ENCODE measurements at regions not wholly inside any gene's neighbourhood (a gene's known extent, or its start where the extent isn't known, plus 50 kb on each side); places are given as distances from the start of the nearest gene placed in this dataset.

DNA sequence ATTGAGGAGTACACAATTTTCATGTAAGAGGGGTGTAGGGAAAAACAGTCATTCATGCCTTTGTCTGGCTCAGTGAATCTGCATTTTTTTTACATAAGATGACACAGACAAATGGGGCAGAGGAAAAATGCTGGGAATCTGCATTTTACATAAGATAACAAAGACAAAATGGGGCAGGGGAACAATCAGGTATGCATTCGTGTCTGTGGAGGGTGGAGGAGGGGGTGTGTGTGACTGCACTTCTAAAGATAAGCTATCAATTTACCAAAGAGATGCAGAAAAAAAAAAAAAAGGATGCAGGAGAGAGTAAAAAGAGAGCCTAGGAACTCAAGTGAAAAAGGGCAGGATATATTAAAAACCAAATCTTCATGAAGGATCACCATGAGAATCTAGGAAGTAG, 637.4 kb downstream of the ZNF674 start:
- DNase-seq = no peak
- no peak overlapping the region for H3K9ac ChIP-seq (ENCODE audit: extremely low read depth, insufficient read length, low read length)
- no peak overlapping the region for H2BK120ac ChIP-seq (ENCODE audit: low read depth, low read length, poor library complexity, severe bottlenecking)
- no peak overlapping the region for H3K4ac ChIP-seq (ENCODE audit: low read depth, low read length)
- H3K79me2 ChIP-seq (ENCODE audit: insufficient read depth, low read length) = no peaks in the 10 kb centered on the region; the same call in 1 of the 2 replicates
- H3K4me2 ChIP-seq (ENCODE audit: insufficient read depth, insufficient read length, low read length) = peak overlapping the region; percentile 8
- Mint-ChIP-seq H3K27ac (peak overlapping the region; percentile 58 to 92 (median 61); a peak in 5 of 7 replicates), H3K36me3 (ENCODE audit: insufficient read depth in 1 of 3, low read depth in 3 of 3) (peaks cover 0 to 2% (median under 1%) of the 10 kb centered on the region in 3 experiments; a peak in 2 of 7 replicates), H3K4me3 (peak overlapping the region; percentile 25 to 47), H3K27me3 (ENCODE audit: low read depth) (no peaks in the 10 kb centered on the region; the same call in 1 of the 2 replicates), H3K9me3 (peaks cover 59 to 62% of the 10 kb centered on the region in 2 experiments), H3K4me1 (peaks cover 39 to 46% of the 10 kb centered on the region in 2 experiments)
- no peak overlapping the region for H2BK12ac ChIP-seq (ENCODE audit: insufficient read length, low read depth, low read length)
- TF ChIP-seq CTCF (conservative IDR thresholded peaks at IDR 0.05) = no peak
- no CpG with 5 or more reads among the region's 1 CpG for WGBS (ENCODE audit: extremely low coverage, insufficient read length, low lambda C conversion rate)
- H3T11ph ChIP-seq (ENCODE audit: low read length) = no peak overlapping the region
- H4K8ac ChIP-seq (replicated peaks; ENCODE audit: insufficient read length, low read depth, low read length) = no peak overlapping the region
- no peak overlapping the region for H3K56ac ChIP-seq (ENCODE audit: insufficient read length, low read depth, low read length)
- H2BK5ac ChIP-seq (ENCODE audit: insufficient read length, low read length) = no peak overlapping the region
- H2AK5ac ChIP-seq (ENCODE audit: insufficient read length, low read length) = no peak overlapping the region
- no peaks in the 10 kb centered on the region for H3K9me3 ChIP-seq (ENCODE audit: control insufficient read depth, low read depth, low read length)
- H3K23ac ChIP-seq (ENCODE audit: insufficient read length, low read depth, low read length) = no peak overlapping the region
- no peaks in the 10 kb centered on the region for H3K27me3 ChIP-seq (ENCODE audit: insufficient read depth, low read length)
- H4K5ac ChIP-seq (ENCODE audit: insufficient read length, low read depth, low read length) = no peak overlapping the region
- H2BK15ac ChIP-seq (ENCODE audit: low read depth, low read length) = no peak overlapping the region
- no peak overlapping the region for H3K14ac ChIP-seq (ENCODE audit: insufficient read depth, low read length)
- no peaks in the 10 kb centered on the region for H3K79me1 ChIP-seq (ENCODE audit: insufficient read depth, low read depth, low read length, poor library complexity, severe bottlenecking)
- no peak overlapping the region for H3K18ac ChIP-seq (ENCODE audit: insufficient read length, low read depth, low read length)
- no peaks in the 10 kb centered on the region for H4K20me1 ChIP-seq (ENCODE audit: control insufficient read depth, insufficient read depth, insufficient read length)
- no peak overlapping the region for H4K91ac ChIP-seq (ENCODE audit: insufficient read length, low read depth, low read length)
- peaks cover 14% of the 10 kb centered on the region; the same call in 1 of the 2 replicates for H3K4me1 ChIP-seq (ENCODE audit: insufficient read depth, low read length)
- no peaks in the 10 kb centered on the region for H3K23me2 ChIP-seq (ENCODE audit: insufficient read length, low read depth, low read length, poor library complexity, severe bottlenecking)
- no peak overlapping the region for H2BK20ac ChIP-seq (ENCODE audit: low read depth, low read length, poor library complexity, severe bottlenecking)
- peak overlapping the region; percentile 48 for H3K27ac ChIP-seq (ENCODE audit: insufficient read length, low read depth, low read length)
- H2AFZ ChIP-seq (ENCODE audit: low read length) = no peak overlapping the region
